HG03159 (cell line): ENCODE measurements at regions not wholly inside any gene's neighbourhood (a gene's known extent, or its start where the extent isn't known, plus 50 kb on each side); places are given as distances from the start of the nearest gene placed in this dataset.
"Not testable (repeated sequence)": the region's sequence is repeated elsewhere in the genome, so short reads cannot be mapped to it uniquely, and the experiment has no call there.

Experiments
- ATAC-seq: cut with Tn5 transposase; IDR thresholded peaks from one replicate; pipeline ENCODE4 v1.9.1; 2021; ENCODE audit warnings: mild to moderate bottlenecking, moderate library complexity; ENCODE audit not compliant: unreplicated experiment

- no peak for ATAC-seq
These were observed 74.6 kb upstream of the NEIL3 start for GRCh38 chr4:177235026-177235425.

- ATAC-seq = no peak
These were observed 72.8 kb upstream of the NEIL3 start for GRCh38 chr4:177236886-177237285.

- no peak for ATAC-seq
These were observed 72.4 kb upstream of the NEIL3 start for GRCh38 chr4:177237291-177237690.

- no peak for ATAC-seq
These were observed 70.2 kb upstream of the NEIL3 start for GRCh38 chr4:177239477-177239876.

GRCh38 chr4:177239878-177240277 is 69.8 kb upstream of the NEIL3 start:
- no peak for ATAC-seq

GRCh38 chr4:177242651-177243286 is 66.9 kb upstream of the NEIL3 start:
- ATAC-seq = no peak

GRCh38 chr4:177246641-177247584 is 62.8 kb upstream of the NEIL3 start:
- ATAC-seq = no peak

GRCh38 chr4:177250056-177250696 is 59.5 kb upstream of the NEIL3 start:
- ATAC-seq = peak; percentile 96

GRCh38 chr4:177251237-177251636 is 58.4 kb upstream of the NEIL3 start:
- ATAC-seq = no peak

GRCh38 chr4:177255359-177255758 is 54.3 kb upstream of the NEIL3 start:
- no peak for ATAC-seq

- ATAC-seq = no peak
These were observed 52.7 kb upstream of the NEIL3 start for GRCh38 chr4:177256950-177257349.

GRCh38 chr4:177259466-177259865 is 50.2 kb upstream of the NEIL3 start:
- not testable (repeated sequence) for ATAC-seq
